Vagina (tissue), 2 donors: ENCODE measurements at regions not wholly inside any gene's neighbourhood (a gene's known extent, or its start where the extent isn't known, plus 50 kb on each side); places are given as distances from the start of the nearest gene placed in this dataset.

ENCODE experiments used
- CTCF ChIP-seq, 3 experiments: fragments of 450-650 bp in 2 of 3; fragments of 200-600 bp in 1 of 3; sonication (generic) in 1 of 3; IDR thresholded peaks; one replicate each; pipeline ENCODE4 v1.5.1; 2017 to 2019; ENCODE audit warnings: antibody characterized with exemption in 3 of 3, mild to moderate bottlenecking in 2 of 3, moderate library complexity in 2 of 3
- POLR2AphosphoS5 ChIP-seq, 2 donors: sonication (generic); formaldehyde crosslinking; IDR thresholded peaks; one replicate each; pipeline ENCODE4 v1.9.0; 2017; ENCODE audit warnings: antibody characterized with exemption in 2 of 2, mild to moderate bottlenecking in 2 of 2, low read depth in 1 of 2; ENCODE audit not compliant: insufficient read depth in 1 of 2

DNA sequence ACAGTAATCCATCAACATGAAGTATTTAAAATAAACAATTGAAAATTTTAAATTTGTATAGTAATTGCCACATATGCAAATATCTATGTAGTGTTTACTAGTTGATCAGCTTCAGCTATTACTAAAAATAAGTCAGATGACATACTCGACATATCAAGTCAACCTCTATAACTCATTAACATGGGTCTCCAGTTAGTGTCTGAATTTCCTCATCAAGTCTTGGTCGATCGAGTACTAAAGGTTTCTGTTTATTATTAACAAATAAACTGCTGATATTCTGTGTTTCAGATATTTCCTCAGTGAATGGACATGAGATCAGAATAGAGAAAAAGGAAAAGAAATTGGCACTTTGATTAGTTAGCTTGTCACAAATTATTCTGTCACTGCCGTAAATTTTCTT, 266.5 kb upstream of the ITGA1 start:
- no peak for TF ChIP-seq POLR2AphosphoS5 (IDR thresholded peaks at IDR 0.05; ENCODE audit: insufficient read depth in 1 of 2, low read depth in 1 of 2)
- no peak for TF ChIP-seq CTCF (IDR thresholded peaks at IDR 0.05)
